B cell (primary cell): ENCODE measurements at regions not wholly inside any gene's neighbourhood (a gene's known extent, or its start where the extent isn't known, plus 50 kb on each side); places are given as distances from the start of the nearest gene placed in this dataset.

ENCODE experiments used
- CTCF ChIP-seq: fragments of 200-600 bp; IDR thresholded peaks from one replicate; pipeline ENCODE4 v1.8.0; 2022; ENCODE audit warnings: antibody characterized with exemption, mild to moderate bottlenecking
- EZH2 ChIP-seq: IDR thresholded peaks from 2 replicates; pipeline ENCODE4 v1.6.1; 2012; ENCODE audit warnings: borderline replicate concordance, low read depth, mild to moderate bottlenecking, moderate library complexity, low read length; ENCODE audit not compliant: insufficient read depth, poor library complexity, severe bottlenecking

DNA sequence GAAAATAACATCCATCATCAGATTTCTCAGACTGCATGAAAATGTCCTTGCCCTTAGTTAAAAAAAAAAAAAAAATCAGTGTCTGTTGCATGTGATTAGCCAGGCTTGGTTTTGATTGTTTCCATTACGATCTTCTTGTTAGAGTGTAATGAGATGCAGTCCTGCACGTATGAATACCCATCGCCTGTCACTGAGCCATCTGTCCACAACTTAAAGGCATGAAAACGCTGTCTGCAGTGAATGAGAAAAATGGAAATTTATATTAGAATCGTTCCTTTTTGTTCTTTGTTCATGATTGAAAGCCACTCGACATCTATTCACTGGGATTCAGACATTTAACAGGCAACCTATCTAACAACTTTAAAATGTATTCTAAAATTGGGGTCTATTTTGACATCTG, 521.7 kb upstream of the SPHKAP start:
- no peak for TF ChIP-seq EZH2
- no peak for TF ChIP-seq CTCF
